ENCODE measurements at regions not wholly inside any gene's neighbourhood (a gene's known extent, or its start where the extent isn't known, plus 50 kb on each side); places are given as distances from the start of the nearest gene placed in this dataset.

GRCh38 chr16:85353839-85354685 lies 241.8 kb upstream of the CIBAR2 start:
- H3K9ac ChIP-seq (ENCODE audit: extremely low read depth, low read length, poor library complexity, severe bottlenecking) = no peak overlapping the region
- no peaks in the 10 kb centered on the region for H3K27me3 Mint-ChIP-seq (ENCODE audit: insufficient read depth)
- no peak for DNase-seq
- H3K4me1 ChIP-seq (ENCODE audit: control insufficient read depth, insufficient read depth, low read length) = no peaks in the 10 kb centered on the region
- H3K27me3 ChIP-seq (ENCODE audit: control insufficient read depth, insufficient read depth, low read length, poor library complexity, severe bottlenecking) = no peaks in the 10 kb centered on the region
- WGBS, 2 experiments (ENCODE audit: insufficient coverage in 1 of 2, insufficient read length in 1 of 2) = 92 to 94% methylated on average over 12 to 15 of the region's 15 CpGs
- TF ChIP-seq CTCF (conservative IDR thresholded peaks at IDR 0.05) = no peak
- H3K27ac Mint-ChIP-seq = no peak overlapping the region
- H3K36me3 ChIP-seq (ENCODE audit: control insufficient read depth, insufficient read depth, low read length) = no peaks in the 10 kb centered on the region
- peaks cover 9% of the 10 kb centered on the region for H3K9me3 ChIP-seq (ENCODE audit: control insufficient read depth, low read length)
- no peak overlapping the region for H3K4me3 ChIP-seq (ENCODE audit: low read length)
- H3K36me3 Mint-ChIP-seq (ENCODE audit: low read depth) = no peaks in the 10 kb centered on the region
- H3K4me3 Mint-ChIP-seq = no peak overlapping the region
- no peak overlapping the region for H3K27ac ChIP-seq (ENCODE audit: low read depth, low read length)
- H3K9me3 Mint-ChIP-seq = peaks cover 12% of the 10 kb centered on the region
- H3K4me1 Mint-ChIP-seq = no peaks in the 10 kb centered on the region

- Mint-ChIP-seq H3K4me3 (no peak overlapping the region), H3K36me3 (ENCODE audit: low read depth) (no peaks in the 10 kb centered on the region), H3K4me1 (no peaks in the 10 kb centered on the region), H3K9me3 (peaks cover 12% of the 10 kb centered on the region), H3K27ac (no peak overlapping the region), H3K27me3 (ENCODE audit: insufficient read depth) (no peaks in the 10 kb centered on the region)
- WGBS, 2 experiments (ENCODE audit: insufficient coverage in 1 of 2, insufficient read length in 1 of 2) = 87 to 91% methylated on average over 15 to 20 of the region's 20 CpGs
- Histone ChIP-seq H3K4me1 (ENCODE audit: control insufficient read depth, insufficient read depth, low read length) (no peaks in the 10 kb centered on the region), H3K27ac (ENCODE audit: low read depth, low read length) (no peak overlapping the region), H3K36me3 (ENCODE audit: control insufficient read depth, insufficient read depth, low read length) (no peaks in the 10 kb centered on the region), H3K9ac (ENCODE audit: extremely low read depth, low read length, poor library complexity, severe bottlenecking) (no peak overlapping the region), H3K9me3 (ENCODE audit: control insufficient read depth, low read length) (peaks cover 9% of the 10 kb centered on the region), H3K4me3 (ENCODE audit: low read length) (no peak overlapping the region), H3K27me3 (ENCODE audit: control insufficient read depth, insufficient read depth, low read length, poor library complexity, severe bottlenecking) (no peaks in the 10 kb centered on the region)
- TF ChIP-seq CTCF (conservative IDR thresholded peaks at IDR 0.05) = no peak
- no peak for DNase-seq
Observed at GRCh38 chr16:85354686-85355514, 242.6 kb upstream of the CIBAR2 start.

GRCh38 chr16:85355515-85355837 lies 243.2 kb upstream of the CIBAR2 start:
- H3K4me1 ChIP-seq (ENCODE audit: control insufficient read depth, insufficient read depth, low read length) = no peaks in the 10 kb centered on the region
- TF ChIP-seq CTCF (conservative IDR thresholded peaks at IDR 0.05) = no peak

More at GRCh38 chr16:85355515-85355837, 243.2 kb upstream of the CIBAR2 start:
- H3K36me3 ChIP-seq (ENCODE audit: control insufficient read depth, insufficient read depth, low read length) = no peaks in the 10 kb centered on the region
- no peaks in the 10 kb centered on the region for H3K27me3 ChIP-seq (ENCODE audit: control insufficient read depth, insufficient read depth, low read length, poor library complexity, severe bottlenecking)
- H3K9me3 ChIP-seq (ENCODE audit: control insufficient read depth, low read length) = peaks cover 9% of the 10 kb centered on the region
- no peak overlapping the region for H3K27ac Mint-ChIP-seq
- no peaks in the 10 kb centered on the region for H3K36me3 Mint-ChIP-seq (ENCODE audit: low read depth)
- no peak overlapping the region for H3K9ac ChIP-seq (ENCODE audit: extremely low read depth, low read length, poor library complexity, severe bottlenecking)
- H3K27me3 Mint-ChIP-seq (ENCODE audit: insufficient read depth) = no peaks in the 10 kb centered on the region
- no peak overlapping the region for H3K4me3 ChIP-seq (ENCODE audit: low read length)
- WGBS, 2 experiments (ENCODE audit: insufficient coverage in 1 of 2, insufficient read length in 1 of 2) = 91 to 96% methylated on average over 4 to 7 of the region's 7 CpGs
- no peak overlapping the region for H3K27ac ChIP-seq (ENCODE audit: low read depth, low read length)
- H3K4me3 Mint-ChIP-seq = no peak overlapping the region
- H3K4me1 Mint-ChIP-seq = no peaks in the 10 kb centered on the region
- DNase-seq = no peak
- H3K9me3 Mint-ChIP-seq = peaks cover 12% of the 10 kb centered on the region

Measured in endodermal cell (in vitro differentiated cells).